ENCODE measurements at regions not wholly inside any gene's neighbourhood (a gene's known extent, or its start where the extent isn't known, plus 50 kb on each side); places are given as distances from the start of the nearest gene placed in this dataset.

- Histone ChIP-seq H3K4me1 (no peaks in the 10 kb centered on the region), H3K27ac (no peak overlapping the region), H3K27me3 (no peaks in the 10 kb centered on the region), H3K4me3 (no peak overlapping the region), H3K9me3 (no peaks in the 10 kb centered on the region), H3K36me3 (no peaks in the 10 kb centered on the region)
- TF ChIP-seq, protein P1, sequence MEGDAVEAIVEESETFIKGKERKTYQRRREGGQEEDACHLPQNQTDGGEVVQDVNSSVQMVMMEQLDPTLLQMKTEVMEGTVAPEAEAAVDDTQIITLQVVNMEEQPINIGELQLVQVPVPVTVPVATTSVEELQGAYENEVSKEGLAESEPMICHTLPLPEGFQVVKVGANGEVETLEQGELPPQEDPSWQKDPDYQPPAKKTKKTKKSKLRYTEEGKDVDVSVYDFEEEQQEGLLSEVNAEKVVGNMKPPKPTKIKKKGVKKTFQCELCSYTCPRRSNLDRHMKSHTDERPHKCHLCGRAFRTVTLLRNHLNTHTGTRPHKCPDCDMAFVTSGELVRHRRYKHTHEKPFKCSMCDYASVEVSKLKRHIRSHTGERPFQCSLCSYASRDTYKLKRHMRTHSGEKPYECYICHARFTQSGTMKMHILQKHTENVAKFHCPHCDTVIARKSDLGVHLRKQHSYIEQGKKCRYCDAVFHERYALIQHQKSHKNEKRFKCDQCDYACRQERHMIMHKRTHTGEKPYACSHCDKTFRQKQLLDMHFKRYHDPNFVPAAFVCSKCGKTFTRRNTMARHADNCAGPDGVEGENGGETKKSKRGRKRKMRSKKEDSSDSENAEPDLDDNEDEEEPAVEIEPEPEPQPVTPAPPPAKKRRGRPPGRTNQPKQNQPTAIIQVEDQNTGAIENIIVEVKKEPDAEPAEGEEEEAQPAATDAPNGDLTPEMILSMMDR (IDR thresholded peaks at IDR 0.05): no peak
- no peak for TF ChIP-seq EP300 (IDR thresholded peaks at IDR 0.05)
- TF ChIP-seq POLR2A (IDR thresholded peaks at IDR 0.05): no peak
- TF ChIP-seq POLR2AphosphoS5 (IDR thresholded peaks at IDR 0.05): no peak
- 76 to 84% methylated on average over 2 of the region's 2 CpGs for WGBS, 2 donors
- DNase-seq (no peak), ATAC-seq (ENCODE audit: low FRiP score in 2 of 2) (no peak)
These were observed 647.3 kb upstream of the ADAMTS5 start for GRCh38 chr21:27614231-27614630.

DNA sequence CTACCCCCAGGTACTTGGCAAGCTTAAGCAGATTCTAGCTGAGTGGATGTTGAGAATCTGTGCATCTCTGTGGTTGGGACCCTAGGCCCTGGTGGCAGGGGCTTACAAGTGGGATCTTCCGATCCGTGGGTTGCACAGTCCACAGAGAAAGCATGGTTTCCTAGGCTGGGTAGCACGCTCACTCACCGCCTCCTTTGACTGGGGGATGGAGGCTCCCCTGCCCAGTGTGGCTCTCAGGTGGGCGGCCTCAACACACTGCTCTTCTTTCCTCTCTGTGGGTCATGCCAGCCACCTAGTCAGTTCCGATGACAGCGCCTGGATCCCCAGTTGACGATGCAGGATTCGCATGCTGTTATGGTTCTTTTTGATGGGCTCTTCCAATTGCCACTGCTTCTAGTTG is 639.5 kb upstream of the ADAMTS5 start:
- Histone ChIP-seq H3K27me3 (no peaks in the 10 kb centered on the region), H3K4me1 (no peaks in the 10 kb centered on the region), H3K27ac (no peak overlapping the region), H3K4me3 (no peak overlapping the region), H3K36me3 (no peaks in the 10 kb centered on the region), H3K9me3 (no peaks in the 10 kb centered on the region)
- ATAC-seq (ENCODE audit: low FRiP score in 2 of 2) (peak in 1 of 2 donors; percentile 55), DNase-seq (no peak)
- TF ChIP-seq EP300 (IDR thresholded peaks at IDR 0.05) (no peak), POLR2AphosphoS5 (IDR thresholded peaks at IDR 0.05) (no peak), POLR2A (IDR thresholded peaks at IDR 0.05) (no peak)
- TF ChIP-seq, protein P1 (IDR thresholded peaks at IDR 0.05): no peak
- 94 to 98% methylated on average over 9 of the region's 9 CpGs for WGBS, 2 donors

DNA sequence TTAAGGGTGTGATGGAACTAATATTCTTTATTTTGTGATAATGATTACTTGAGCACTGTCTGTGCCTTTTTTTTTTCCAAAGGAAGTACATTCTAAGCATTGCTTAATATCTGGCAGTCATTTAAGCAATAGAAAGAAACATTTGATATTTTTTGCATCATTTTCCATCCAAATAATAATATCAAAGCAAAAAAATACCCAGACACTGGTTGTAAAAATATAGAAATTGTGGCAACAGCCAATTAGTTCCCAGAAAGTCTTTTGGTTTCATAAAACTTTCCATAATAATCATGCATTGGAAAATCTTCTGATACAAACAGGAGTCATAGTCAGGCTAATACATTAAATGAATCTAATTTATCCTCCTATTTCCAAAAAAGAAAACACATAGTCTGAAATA is 629.3 kb upstream of the ADAMTS5 start:
- H3K9me3 ChIP-seq: no peaks in the 10 kb centered on the region
- H3K27me3 ChIP-seq: no peaks in the 10 kb centered on the region
- ATAC-seq (ENCODE audit: low FRiP score in 2 of 2): no peak
- H3K4me1 ChIP-seq: peaks cover 0 to 3% (median 0%) of the 10 kb centered on the region in 4 donors
- H3K27ac ChIP-seq: no peak overlapping the region
- H3K4me3 ChIP-seq: no peak overlapping the region
- H3K36me3 ChIP-seq: no peaks in the 10 kb centered on the region
- no peak for DNase-seq
- no peak for TF ChIP-seq EP300 (IDR thresholded peaks at IDR 0.05)
- TF ChIP-seq POLR2AphosphoS5 (IDR thresholded peaks at IDR 0.05): no peak
- TF ChIP-seq POLR2A (IDR thresholded peaks at IDR 0.05): no peak
- TF ChIP-seq, protein P1 (IDR thresholded peaks at IDR 0.05): no peak

GRCh38 chr21:27595716-27596115 is 628.8 kb upstream of the ADAMTS5 start:
- no peak for TF ChIP-seq EP300 (IDR thresholded peaks at IDR 0.05)
- no peaks in the 10 kb centered on the region for H3K36me3 ChIP-seq
- 65 to 76% methylated on average over 1 of the region's 1 CpG for WGBS, 2 donors
- peaks cover 0 to 3% (median 0%) of the 10 kb centered on the region in 4 donors for H3K4me1 ChIP-seq
- no peak overlapping the region for H3K4me3 ChIP-seq
- no peaks in the 10 kb centered on the region for H3K27me3 ChIP-seq
- H3K9me3 ChIP-seq: no peaks in the 10 kb centered on the region
- ATAC-seq (ENCODE audit: low FRiP score in 2 of 2) (no peak), DNase-seq (no peak)
- H3K27ac ChIP-seq: no peak overlapping the region

DNA sequence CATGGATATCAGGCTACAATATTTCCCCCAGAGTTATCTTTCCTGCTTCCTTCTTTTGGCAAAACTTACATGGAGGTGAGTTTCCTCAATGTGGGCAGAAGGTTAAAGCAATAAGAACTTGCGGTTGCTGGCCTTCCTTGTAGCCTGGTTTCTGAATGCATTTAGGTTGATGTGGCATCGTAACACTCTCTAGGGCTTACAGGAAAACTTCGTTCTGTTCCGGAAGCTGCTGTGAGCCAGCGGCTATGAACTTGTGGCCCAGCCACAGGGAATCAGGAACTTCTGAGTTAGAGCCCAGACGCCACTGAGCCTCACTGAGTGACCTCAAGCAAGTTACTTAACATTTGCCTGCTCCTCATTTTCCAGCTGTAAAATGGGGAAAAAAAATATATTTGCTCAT is 623.4 kb upstream of the ADAMTS5 start:
- ATAC-seq (ENCODE audit: low FRiP score in 2 of 2) (peak in 1 of 2 donors; percentile 66), DNase-seq (no peak)
- Histone ChIP-seq H3K36me3 (no peaks in the 10 kb centered on the region), H3K27ac (no peak overlapping the region), H3K4me1 (no peaks in the 10 kb centered on the region), H3K9me3 (no peaks in the 10 kb centered on the region), H3K4me3 (no peak overlapping the region), H3K27me3 (no peaks in the 10 kb centered on the region)
- 81 to 83% methylated on average over 6 of the region's 6 CpGs for WGBS, 2 donors
- TF ChIP-seq, protein P1 (IDR thresholded peaks at IDR 0.05): no peak
- TF ChIP-seq POLR2A (IDR thresholded peaks at IDR 0.05) (no peak), EP300 (IDR thresholded peaks at IDR 0.05) (no peak), POLR2AphosphoS5 (IDR thresholded peaks at IDR 0.05) (no peak)
